AG10803 (cell line): ENCODE measurements at regions not wholly inside any gene's neighbourhood (a gene's known extent, or its start where the extent isn't known, plus 50 kb on each side); places are given as distances from the start of the nearest gene placed in this dataset.

Source experiments
- DNase-seq: peaks from one replicate; pipeline ENCODE4 v3.0.0; 2010; ENCODE audit warnings: low read depth
- H3K4me3 ChIP-seq: 2 replicates; pipeline ENCODE4 v1.5.1; 2011; ENCODE audit warnings: mild to moderate bottlenecking, low read length, control low read depth
- CTCF ChIP-seq: conservative IDR thresholded peaks from 2 replicates; pipeline ENCODE4 v1.5.1; 2011; ENCODE audit warnings: mild to moderate bottlenecking, low read length, control low read depth, inconsistent platforms

DNA sequence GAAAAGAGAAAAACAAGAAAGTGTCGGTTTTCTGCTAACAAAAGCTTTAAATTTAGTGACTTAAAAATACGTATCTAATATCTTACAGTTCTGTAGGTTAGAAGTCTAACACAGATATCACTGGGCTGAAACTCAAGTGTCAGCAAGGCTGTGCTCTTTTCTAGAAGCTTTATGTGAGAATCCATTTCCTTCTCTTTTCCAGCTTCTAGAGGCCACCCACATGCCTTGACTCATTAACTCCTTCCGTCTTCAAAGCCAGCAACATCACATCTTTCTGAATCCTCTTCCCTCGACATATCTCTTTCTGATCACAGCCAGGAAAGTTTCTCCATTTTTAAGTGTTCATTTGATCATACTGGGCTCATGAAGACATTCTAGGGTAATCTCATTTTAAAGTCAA lies 262.0 kb downstream of the MAFB start:
- no peak for DNase-seq
- H3K4me3 ChIP-seq = no peak overlapping the region
- TF ChIP-seq CTCF = no peak

- no peak for TF ChIP-seq CTCF
- DNase-seq = no peak
Measured at GRCh38 chr20:40424695-40425094, 264.3 kb downstream of the MAFB start.

DNA sequence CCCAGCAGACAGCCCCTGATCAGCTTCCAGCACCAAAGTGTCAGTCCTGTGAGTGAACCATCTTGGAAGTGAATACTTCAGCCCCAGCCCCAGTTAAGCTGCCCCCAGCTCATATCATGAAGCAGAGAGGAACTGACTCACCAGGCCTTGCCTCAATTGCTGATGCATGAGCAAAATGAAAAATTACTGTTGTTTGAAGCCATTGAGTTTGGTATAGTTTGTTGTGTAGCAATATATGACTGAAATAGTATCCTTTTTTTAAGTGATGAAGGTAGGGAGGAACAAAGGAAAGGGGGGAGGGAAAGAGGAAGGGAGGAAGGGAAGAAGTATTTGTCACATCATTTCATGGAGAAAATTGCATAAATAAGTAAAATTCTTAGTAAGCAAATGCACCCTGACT lies 266.4 kb downstream of the MAFB start:
- no peak for TF ChIP-seq CTCF
- no peak for DNase-seq

More at GRCh38 chr20:40424695-40425094, 264.3 kb downstream of the MAFB start:
- no peak overlapping the region for H3K4me3 ChIP-seq

DNA sequence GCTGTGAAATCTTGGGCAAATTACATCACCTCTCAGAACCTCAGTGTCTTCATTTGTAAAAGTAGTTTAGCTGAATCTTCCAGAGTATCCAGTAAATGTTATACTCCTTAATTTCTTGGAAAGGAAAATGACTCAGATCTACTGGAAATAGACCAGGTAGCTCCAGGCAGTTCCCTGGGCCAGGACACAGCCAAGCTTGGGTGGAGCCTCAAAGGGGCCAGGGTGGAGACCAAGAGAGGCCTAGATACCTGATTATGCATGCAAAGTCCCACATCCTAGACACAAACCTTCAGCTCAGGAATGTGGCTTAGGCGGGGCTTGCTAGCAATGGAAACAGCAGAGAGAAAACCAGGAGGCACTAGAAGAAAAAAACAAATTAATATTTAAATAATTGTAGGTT lies 272.8 kb downstream of the MAFB start:
- TF ChIP-seq CTCF = no peak
- no peak overlapping the region for H3K4me3 ChIP-seq
- no peak for DNase-seq

More for the DNA sequence above, 266.4 kb downstream of the MAFB start:
- H3K4me3 ChIP-seq = no peak overlapping the region

GRCh38 chr20:40414843-40415615 lies 274.0 kb downstream of the MAFB start:
- H3K4me3 ChIP-seq = no peak overlapping the region
- no peak for DNase-seq
- TF ChIP-seq CTCF = no peak

DNA sequence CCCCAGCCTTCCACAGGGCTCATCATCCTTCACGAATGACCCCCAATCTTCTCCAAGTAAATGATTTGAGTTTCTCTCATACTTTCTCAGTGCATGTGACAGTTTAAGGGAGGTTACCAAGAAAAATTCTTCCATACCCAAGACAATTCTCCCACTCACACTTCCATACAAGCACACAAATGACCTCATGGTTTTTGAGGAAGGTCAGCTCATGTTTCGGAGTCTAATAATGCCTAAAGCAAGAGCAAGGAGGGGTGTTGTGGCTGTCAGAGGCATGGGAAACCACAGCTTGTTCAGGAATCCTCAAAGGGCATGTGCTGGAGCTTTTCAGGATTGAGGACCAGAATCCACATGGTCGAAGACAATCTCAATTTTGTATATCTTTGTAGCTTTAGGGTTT lies 279.0 kb downstream of the MAFB start:
- no peak for DNase-seq
- no peak for TF ChIP-seq CTCF
- no peak overlapping the region for H3K4me3 ChIP-seq

GRCh38 chr20:40397467-40397866 lies 291.6 kb downstream of the MAFB start:
- TF ChIP-seq CTCF = no peak
- no peak for DNase-seq
- H3K4me3 ChIP-seq = no peak overlapping the region
